ENCODE measurements at regions not wholly inside any gene's neighbourhood (a gene's known extent, or its start where the extent isn't known, plus 50 kb on each side); places are given as distances from the start of the nearest gene placed in this dataset.

- no peak for DNase-seq
- no peak for TF ChIP-seq CTCF (IDR thresholded peaks at IDR 0.05)
- Histone ChIP-seq H3K4me3 (no peak overlapping the region), H3K36me3 (ENCODE audit: low read depth) (no peaks in the 10 kb centered on the region), H3K4me1 (ENCODE audit: low read depth) (no peaks in the 10 kb centered on the region), H3K9me3 (no peaks in the 10 kb centered on the region)
- intact Hi-C loops (cut with DNase I, micrococcal nuclease): no loop called here
- ATAC-seq: no peak
Measured at GRCh38 chr12:84329938-84330337, 582.7 kb downstream of the SLC6A15 start.

- H3K9me3 ChIP-seq: no peaks in the 10 kb centered on the region
- DNase-seq (no peak), ATAC-seq (no peak)
- intact Hi-C loops (cut with DNase I, micrococcal nuclease): no loop called here
- H3K4me3 ChIP-seq: no peak overlapping the region
- no peaks in the 10 kb centered on the region for H3K36me3 ChIP-seq (ENCODE audit: low read depth)
- no peaks in the 10 kb centered on the region for H3K4me1 ChIP-seq (ENCODE audit: low read depth)
- TF ChIP-seq CTCF (IDR thresholded peaks at IDR 0.05): no peak
Measured at GRCh38 chr12:84315926-84316325, 596.7 kb downstream of the SLC6A15 start.

- Histone ChIP-seq H3K36me3 (ENCODE audit: low read depth) (no peaks in the 10 kb centered on the region), H3K4me1 (ENCODE audit: low read depth) (no peaks in the 10 kb centered on the region), H3K9me3 (no peaks in the 10 kb centered on the region), H3K4me3 (no peak overlapping the region)
- DNase-seq (no peak), ATAC-seq (no peak)
- no peak for TF ChIP-seq CTCF (IDR thresholded peaks at IDR 0.05)
- intact Hi-C loops (cut with DNase I, micrococcal nuclease): no loop called here
Measured at GRCh38 chr12:84313323-84313675, 599.3 kb downstream of the SLC6A15 start.

- intact Hi-C loops (cut with DNase I, micrococcal nuclease): no loop called here
- H3K4me1 ChIP-seq (ENCODE audit: low read depth): no peaks in the 10 kb centered on the region
- no peak for ATAC-seq
- no peak for TF ChIP-seq CTCF (IDR thresholded peaks at IDR 0.05)
- DNase-seq: no peak
- no peak overlapping the region for H3K4me3 ChIP-seq
- no peaks in the 10 kb centered on the region for H3K9me3 ChIP-seq
- no peaks in the 10 kb centered on the region for H3K36me3 ChIP-seq (ENCODE audit: low read depth)
Measured at GRCh38 chr12:84308211-84308610, 604.4 kb downstream of the SLC6A15 start.

- Histone ChIP-seq H3K36me3 (ENCODE audit: low read depth) (no peaks in the 10 kb centered on the region), H3K4me1 (ENCODE audit: low read depth) (no peaks in the 10 kb centered on the region), H3K9me3 (no peaks in the 10 kb centered on the region), H3K4me3 (no peak overlapping the region)
- no peak for TF ChIP-seq CTCF (IDR thresholded peaks at IDR 0.05)
- DNase-seq (no peak), ATAC-seq (no peak)
- intact Hi-C loops (cut with DNase I, micrococcal nuclease): no loop called here
Measured at GRCh38 chr12:84305144-84305543, 607.5 kb downstream of the SLC6A15 start.

- no peaks in the 10 kb centered on the region for H3K9me3 ChIP-seq
- no peak for TF ChIP-seq CTCF (IDR thresholded peaks at IDR 0.05)
- DNase-seq (no peak), ATAC-seq (no peak)
- no peak overlapping the region for H3K4me3 ChIP-seq
- intact Hi-C loops (cut with DNase I, micrococcal nuclease): no loop called here
- no peaks in the 10 kb centered on the region for H3K4me1 ChIP-seq (ENCODE audit: low read depth)
- no peaks in the 10 kb centered on the region for H3K36me3 ChIP-seq (ENCODE audit: low read depth)
Measured at GRCh38 chr12:84294246-84294645, 618.4 kb downstream of the SLC6A15 start.

All from mucosa of descending colon (tissue), 3 donors.